BJ (cell line): ENCODE measurements at regions not wholly inside any gene's neighbourhood (a gene's known extent, or its start where the extent isn't known, plus 50 kb on each side); places are given as distances from the start of the nearest gene placed in this dataset.

Experiments
- CTCF ChIA-PET: fragments of 350-600 bp; formaldehyde crosslinking; extraction: SDS; loops from one replicate; lab custom pipeline; 2021; ENCODE audit warnings: antibody characterized with exemption, inconsistent platforms; lab: Yijun Ruan, JAX
- POLR2A ChIA-PET: fragments of 300-600 bp; sonication (Branson Sonifier 250); formaldehyde crosslinking; extraction: SDS; loops from one replicate; lab custom pipeline; 2021; ENCODE audit warnings: antibody characterized with exemption; lab: Charles Lee
- DNase-seq: peaks from one replicate; pipeline ENCODE4 v3.0.0-alpha.2; 2011; ENCODE audit warnings: low read depth
- H3K27me3 ChIP-seq: 2 replicates; pipeline ENCODE4 v1.6.0; 2011; ENCODE audit warnings: low read length; ENCODE audit not compliant: control insufficient read depth, insufficient read depth
- H3K36me3 ChIP-seq: 2 replicates; pipeline ENCODE4 v1.5.1; 2011; ENCODE audit warnings: low read length; ENCODE audit not compliant: control insufficient read depth, insufficient read depth
- H3K4me3 ChIP-seq: 2 replicates; pipeline ENCODE4 v1.5.1; 2011; ENCODE audit warnings: low read depth, mild to moderate bottlenecking, control low read depth, low read length
- TF ChIP-seq, protein P1 (sequence below): IDR thresholded peaks from 2 replicates; pipeline ENCODE4 v1.5.1; 2011; ENCODE audit warnings: low read depth, mild to moderate bottlenecking, control low read depth, inconsistent platforms, low read length, moderate library complexity; ENCODE audit not compliant: insufficient read depth

DNA sequence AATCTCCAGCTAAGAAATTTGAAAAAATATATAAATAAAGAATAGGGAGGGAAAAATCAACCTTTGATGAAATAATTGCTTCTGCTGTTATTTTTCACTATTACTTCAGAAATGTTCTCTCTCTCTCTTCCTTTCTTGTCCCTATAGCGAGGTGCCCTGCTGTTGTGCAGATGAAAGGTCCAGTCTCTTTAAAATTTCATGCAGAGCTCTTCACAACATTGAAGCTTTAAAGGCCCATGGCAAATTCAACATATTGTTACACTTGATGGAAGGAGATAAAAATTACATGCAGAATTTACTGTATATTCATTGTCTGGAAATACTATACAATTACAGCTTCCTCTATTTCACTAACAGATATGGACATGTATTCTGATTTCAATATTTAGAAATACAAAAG is 86.4 kb upstream of the PSMD7 start:
- TF ChIP-seq, protein P1, sequence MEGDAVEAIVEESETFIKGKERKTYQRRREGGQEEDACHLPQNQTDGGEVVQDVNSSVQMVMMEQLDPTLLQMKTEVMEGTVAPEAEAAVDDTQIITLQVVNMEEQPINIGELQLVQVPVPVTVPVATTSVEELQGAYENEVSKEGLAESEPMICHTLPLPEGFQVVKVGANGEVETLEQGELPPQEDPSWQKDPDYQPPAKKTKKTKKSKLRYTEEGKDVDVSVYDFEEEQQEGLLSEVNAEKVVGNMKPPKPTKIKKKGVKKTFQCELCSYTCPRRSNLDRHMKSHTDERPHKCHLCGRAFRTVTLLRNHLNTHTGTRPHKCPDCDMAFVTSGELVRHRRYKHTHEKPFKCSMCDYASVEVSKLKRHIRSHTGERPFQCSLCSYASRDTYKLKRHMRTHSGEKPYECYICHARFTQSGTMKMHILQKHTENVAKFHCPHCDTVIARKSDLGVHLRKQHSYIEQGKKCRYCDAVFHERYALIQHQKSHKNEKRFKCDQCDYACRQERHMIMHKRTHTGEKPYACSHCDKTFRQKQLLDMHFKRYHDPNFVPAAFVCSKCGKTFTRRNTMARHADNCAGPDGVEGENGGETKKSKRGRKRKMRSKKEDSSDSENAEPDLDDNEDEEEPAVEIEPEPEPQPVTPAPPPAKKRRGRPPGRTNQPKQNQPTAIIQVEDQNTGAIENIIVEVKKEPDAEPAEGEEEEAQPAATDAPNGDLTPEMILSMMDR = no peak
- Histone ChIP-seq H3K36me3 (no peaks in the 10 kb centered on the region), H3K27me3 (no peaks in the 10 kb centered on the region), H3K4me3 (no peak overlapping the region)
- ChIA-PET POLR2A (no interaction called here), CTCF (no interaction called here)
- DNase-seq = no peak

DNA sequence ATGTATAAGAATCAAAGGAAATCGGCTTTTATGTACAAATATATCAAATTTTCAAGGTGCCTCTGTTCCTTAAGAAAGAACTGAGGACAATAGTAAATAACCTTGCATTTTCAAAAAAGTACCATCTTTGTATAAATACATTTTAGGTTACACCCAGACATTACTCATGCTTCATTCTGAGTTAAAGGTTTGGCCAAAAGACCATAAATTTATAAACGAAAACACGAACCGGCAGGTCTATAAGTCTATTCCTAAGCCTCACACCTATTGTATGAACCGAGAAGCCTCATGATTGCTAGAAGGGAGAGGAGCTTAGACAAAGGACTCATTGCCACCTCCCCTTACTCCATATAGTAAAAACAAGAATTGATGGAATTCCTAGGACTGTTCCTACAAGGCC is 94.6 kb upstream of the PSMD7 start:
- ChIA-PET POLR2A (no interaction called here), CTCF (no interaction called here)
- DNase-seq = no peak
- Histone ChIP-seq H3K27me3 (no peaks in the 10 kb centered on the region), H3K4me3 (no peak overlapping the region), H3K36me3 (no peaks in the 10 kb centered on the region)
- TF ChIP-seq, protein P1 = no peak

DNA sequence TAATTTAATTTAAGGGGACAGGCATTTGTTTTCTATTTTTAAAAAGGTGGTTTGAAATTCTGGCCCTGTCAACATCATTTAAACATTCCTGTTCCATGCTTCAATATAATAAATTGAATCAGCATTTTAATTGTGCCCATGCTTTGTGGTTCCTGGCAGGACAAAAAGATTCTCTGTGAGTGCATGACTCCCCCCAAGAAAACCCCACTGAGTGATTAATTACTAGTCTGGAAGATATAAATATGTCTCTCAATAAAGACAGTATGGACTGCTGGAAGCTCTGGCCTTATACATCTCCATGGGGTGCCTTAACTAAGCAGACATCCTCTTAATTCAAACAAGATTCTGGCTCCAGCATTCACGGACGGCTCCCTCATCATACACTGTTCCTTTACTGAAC is 95.0 kb upstream of the PSMD7 start:
- Histone ChIP-seq H3K4me3 (no peak overlapping the region), H3K27me3 (no peaks in the 10 kb centered on the region), H3K36me3 (no peaks in the 10 kb centered on the region)
- POLR2A ChIA-PET = no interaction called here
- no peak for DNase-seq
- TF ChIP-seq, protein P1 = no peak
- CTCF ChIA-PET = no interaction called here

DNA sequence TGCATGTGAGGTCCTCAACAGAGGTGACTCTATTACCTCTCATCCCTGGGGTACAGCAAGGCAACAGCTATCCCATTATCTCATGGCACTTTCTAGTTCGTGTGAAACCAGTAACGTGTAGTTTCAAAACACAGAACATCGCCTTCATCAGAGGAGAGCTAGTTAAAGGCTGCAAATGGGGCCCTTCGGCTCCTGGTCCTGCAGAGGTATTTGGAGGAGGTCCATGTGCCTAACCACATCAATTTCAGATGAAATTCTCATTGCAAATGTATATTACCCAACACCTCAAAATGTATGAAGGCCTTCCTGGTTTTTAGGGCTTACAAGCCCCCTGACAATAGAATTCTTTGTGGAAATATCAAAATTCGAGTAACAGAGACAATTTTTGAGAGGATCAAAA is 95.7 kb upstream of the PSMD7 start:
- H3K4me3 ChIP-seq = no peak overlapping the region
- ChIA-PET CTCF (no interaction called here), POLR2A (no interaction called here)
- DNase-seq = no peak
- no peaks in the 10 kb centered on the region for H3K36me3 ChIP-seq
- TF ChIP-seq, protein P1 = no peak
- H3K27me3 ChIP-seq = no peaks in the 10 kb centered on the region

DNA sequence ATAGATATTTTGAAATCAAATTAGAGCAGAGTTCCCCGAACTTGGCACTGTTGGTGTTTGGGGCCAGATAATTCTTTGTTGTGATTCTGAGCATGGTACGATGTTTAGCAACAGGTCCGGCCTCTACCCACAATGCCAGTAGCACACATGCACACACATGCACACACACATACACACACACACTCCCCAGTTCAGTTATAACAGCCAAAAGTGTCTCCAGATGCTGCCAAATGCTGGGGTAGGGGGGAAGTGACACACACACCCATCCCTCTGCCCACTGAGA is 96.8 kb upstream of the PSMD7 start:
- ChIA-PET CTCF (no interaction called here), POLR2A (no interaction called here)
- no peaks in the 10 kb centered on the region for H3K36me3 ChIP-seq

More for the DNA sequence above, 96.8 kb upstream of the PSMD7 start:
- Histone ChIP-seq H3K4me3 (no peak overlapping the region), H3K27me3 (no peaks in the 10 kb centered on the region)
- DNase-seq = no peak
- TF ChIP-seq, protein P1 = no peak
